GM18508 (cell line): ENCODE measurements at regions not wholly inside any gene's neighbourhood (a gene's known extent, or its start where the extent isn't known, plus 50 kb on each side); places are given as distances from the start of the nearest gene placed in this dataset.

Experiments used
- ATAC-seq: cut with Tn5 transposase; IDR thresholded peaks from one replicate; pipeline ENCODE4 v1.9.1; 2021; ENCODE audit warnings: moderate number of reproducible peaks; ENCODE audit not compliant: insufficient read depth, unreplicated experiment

DNA sequence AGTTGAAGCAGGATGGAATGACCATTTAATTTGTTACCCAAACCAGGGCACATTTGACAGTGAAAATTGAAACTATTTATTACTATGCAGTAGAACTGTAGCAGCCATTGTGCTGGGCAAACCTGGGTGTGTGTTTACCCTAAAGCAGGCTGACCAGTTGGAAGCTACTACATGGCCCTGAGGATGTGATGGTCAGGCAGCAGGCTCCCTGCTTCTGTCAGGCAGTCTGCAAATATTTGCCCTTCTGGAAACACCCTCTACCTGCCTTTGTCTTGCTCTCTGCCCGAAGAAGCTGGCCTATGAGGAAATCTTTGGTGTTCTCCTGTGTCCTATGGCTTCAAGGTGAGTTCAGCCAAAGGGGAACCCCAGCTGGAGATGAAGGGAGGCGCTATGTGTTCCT lies 600.1 kb upstream of the KIRREL3 start:
- no peak for ATAC-seq

DNA sequence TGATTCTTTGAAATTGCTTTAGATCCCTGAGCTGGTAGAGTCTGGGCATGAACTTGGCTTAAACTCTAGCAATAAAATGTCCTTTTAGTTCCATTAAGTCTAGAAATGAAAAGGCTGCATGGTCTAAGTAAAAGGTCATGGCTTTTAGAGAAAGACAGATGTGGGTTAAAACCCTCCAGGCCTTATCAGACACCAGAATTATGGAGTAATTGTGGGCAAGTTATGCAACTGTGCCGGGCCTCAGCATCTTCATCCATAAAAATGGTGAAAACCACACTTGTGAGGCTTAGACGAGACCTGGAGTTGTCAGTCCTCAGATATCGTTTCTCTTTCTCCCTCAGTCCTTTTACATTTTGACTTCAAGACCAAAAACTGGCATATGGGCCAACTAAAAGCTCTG lies 597.9 kb upstream of the KIRREL3 start:
- ATAC-seq = no peak

DNA sequence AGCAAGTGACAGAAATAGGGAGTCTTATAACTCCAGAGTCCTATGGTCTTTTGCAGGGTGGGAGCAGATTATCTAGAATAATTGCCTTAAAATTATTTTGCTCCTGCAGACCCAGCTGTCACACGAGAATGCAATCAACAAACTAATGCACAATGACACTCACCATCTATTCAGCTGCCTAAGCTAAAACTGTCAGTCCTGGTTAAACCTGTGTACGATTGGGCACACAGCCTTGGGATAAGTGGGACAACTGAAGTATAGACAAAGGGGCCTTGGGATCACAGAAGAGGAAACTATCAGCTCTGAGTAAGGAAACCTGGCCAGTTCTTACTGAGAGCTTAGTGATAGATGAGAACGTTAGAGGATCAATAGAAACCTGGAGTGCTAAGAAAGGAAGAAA lies 595.9 kb upstream of the KIRREL3 start:
- ATAC-seq = no peak

DNA sequence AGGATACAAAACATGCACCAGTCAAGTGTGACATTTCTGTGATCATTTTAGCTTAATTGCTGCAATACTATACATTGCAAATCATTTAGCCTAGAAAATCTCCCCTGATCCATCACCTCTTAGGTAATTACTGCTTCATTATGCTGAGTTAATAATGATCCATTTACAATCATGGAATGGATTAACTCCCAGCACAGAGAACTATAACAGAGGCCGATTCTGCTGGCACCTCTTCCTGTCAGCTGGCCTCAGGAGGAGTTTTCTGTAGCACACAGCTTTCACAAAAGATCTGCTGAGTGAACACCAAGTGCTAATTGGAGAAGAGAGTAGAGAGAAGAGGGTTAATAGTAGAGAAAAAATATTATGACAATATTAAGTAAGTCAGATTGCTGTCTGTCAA lies 591.8 kb upstream of the KIRREL3 start:
- no peak for ATAC-seq

DNA sequence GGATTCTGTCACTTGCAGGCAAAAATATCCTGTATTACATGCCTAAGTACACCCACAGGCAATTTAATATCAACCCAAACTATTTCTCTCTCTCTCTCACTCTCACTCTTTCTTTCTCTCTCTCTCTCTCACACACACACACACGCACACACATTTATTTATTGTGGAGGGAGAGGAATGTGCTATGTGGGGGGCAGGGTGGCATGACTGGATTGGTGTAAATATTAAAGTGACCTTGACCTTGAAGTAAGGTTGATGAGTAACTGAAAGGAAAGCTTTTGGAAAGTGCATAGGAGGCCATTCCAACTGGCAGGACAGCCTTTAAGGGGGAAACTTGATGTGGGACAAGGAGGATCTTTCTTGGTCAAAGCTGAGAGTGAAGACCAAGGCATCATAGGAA lies 589.7 kb upstream of the KIRREL3 start:
- no peak for ATAC-seq

DNA sequence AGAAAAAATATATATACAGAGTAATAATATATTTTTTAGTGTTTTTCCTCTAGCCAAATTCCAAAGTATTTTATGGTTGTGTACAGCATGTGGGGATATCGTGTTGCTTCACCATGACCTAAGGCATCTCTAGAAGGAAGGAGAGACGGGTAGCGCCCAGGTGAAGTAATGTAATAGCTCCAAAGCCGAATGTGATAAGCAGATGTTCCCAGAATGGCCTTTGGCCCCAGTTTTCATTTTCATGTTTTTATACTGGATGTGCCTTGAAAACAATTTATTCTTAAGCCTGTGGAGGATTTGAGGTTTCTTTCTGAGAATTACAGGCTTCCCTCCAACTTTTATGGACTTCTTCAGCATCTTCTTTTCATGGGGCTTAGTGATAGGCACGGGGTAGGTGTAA lies 587.9 kb upstream of the KIRREL3 start:
- no peak for ATAC-seq

DNA sequence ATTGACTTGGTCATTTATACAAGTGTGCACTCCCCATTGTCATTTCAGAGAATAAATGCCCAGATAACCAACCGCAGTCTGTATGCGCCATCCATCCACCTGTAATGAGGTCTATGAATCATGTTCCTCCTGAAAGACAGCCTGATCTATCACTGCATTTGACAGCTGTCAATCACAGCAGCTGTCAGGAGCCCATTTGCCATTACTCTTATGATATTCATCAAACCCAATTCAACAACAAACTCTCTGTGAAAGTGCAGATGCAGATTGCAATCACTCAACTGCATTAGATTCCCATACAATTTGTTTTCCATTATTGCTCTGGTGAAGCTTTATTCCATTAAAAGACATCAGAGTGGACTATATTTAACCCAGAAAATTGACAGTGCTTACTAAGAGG lies 586.9 kb upstream of the KIRREL3 start:
- no peak for ATAC-seq

DNA sequence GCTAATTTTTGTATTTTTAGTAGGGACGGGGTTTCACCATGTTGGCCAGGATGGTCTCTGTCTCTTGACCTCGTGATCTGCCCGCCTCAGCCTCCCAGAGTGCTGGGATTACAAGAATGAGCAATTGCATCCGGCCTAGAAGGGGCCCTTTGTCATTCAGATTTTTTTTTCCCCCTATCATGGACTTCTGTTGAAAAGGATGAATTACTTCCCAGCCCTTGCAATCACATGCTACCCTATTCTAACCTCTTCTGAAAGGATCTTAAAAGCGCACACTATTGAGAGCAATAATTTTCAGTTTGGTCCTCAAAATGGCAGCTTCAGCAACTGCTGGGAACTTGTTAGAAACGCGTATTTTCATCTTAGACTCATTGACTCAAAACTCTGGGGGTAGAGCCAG lies 575.6 kb upstream of the KIRREL3 start:
- no peak for ATAC-seq

DNA sequence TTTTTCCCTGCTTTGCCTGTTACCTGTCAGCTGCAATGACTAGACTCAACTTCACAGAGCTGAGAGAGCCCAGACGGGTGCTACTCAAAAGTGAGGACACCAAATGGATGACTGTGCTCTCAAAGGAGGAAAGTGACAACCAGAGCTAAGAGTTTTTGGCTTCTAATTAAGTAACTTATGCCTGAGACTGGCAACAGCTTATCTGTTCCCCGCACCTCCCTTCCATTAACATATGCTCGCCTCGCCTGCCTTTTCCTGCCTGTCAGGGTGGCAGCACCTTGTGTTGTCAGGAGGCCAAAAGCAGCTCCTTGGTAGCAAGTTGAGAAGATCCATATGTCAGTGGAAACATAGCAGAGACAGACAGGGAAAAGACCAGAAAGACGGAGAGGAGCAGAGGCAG lies 573.9 kb upstream of the KIRREL3 start:
- ATAC-seq = no peak

DNA sequence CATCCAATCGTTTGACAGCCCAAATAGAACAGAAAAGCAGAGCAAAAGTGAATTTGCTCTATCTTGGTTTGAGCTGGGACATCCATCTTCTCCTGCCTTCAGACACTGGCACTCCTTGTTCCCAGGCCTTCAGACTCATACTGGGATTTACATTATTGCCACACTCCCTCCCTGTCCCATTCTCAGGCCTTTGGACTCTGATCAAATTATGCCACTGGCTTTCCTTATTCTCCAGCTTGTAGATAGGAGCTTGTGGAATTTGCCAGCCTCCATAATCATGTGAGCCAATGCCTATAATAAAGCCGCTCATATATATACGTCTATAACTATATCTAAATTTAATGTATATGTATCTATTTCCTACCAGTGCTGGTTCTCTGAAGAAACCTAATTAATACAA lies 568.3 kb upstream of the KIRREL3 start:
- ATAC-seq = no peak

DNA sequence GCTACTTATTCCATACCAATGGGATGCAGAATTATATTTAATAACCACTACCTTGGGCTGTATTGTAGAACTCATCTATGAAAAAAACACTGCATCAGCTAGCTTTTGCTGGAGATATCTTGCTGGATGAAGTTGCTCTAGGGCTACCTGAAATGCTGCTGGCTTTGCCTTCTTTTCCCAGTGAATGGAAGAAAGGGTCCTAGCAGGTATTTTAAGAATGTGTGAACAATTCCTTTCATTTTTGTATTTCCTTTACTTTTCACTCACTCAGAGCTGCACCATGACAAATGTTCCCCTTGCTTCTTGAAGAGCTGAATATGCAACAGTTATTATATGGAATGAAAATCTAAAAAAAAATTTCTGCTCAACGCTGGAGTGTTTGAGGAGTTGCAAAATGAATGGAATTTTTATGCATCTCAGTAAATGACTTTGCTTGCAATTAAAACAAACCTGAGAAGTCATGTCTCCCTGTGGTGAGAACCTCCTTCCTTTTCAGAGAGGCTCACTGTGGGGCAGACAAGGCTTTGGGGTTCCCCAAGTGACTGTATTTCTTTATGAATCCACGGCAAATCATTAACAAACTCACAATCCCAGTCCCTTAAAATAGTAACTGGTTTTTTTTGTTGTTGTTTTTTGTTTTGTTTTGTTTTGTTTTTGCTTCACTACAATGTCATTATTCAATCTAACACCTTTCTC lies 566.8 kb upstream of the KIRREL3 start:
- no peak for ATAC-seq

DNA sequence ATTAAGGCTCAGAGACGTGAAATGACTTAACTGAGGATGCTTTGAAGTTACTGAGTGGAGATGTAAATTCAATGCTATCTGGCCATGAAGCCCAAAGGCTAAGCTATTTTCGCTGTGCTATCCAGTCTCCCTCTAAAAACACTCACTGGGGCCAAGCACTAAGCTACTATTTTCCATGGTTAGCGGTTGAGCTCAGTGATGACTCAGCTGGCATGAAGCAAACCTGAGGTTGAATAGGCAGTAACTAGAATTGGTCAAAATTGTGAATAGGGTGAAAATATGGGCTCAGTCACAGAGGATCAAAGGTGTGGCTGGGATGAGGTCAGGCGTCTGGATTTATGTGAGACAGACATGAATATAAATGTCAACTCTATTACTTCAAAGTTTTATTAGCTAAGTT lies 564.2 kb upstream of the KIRREL3 start:
- no peak for ATAC-seq

DNA sequence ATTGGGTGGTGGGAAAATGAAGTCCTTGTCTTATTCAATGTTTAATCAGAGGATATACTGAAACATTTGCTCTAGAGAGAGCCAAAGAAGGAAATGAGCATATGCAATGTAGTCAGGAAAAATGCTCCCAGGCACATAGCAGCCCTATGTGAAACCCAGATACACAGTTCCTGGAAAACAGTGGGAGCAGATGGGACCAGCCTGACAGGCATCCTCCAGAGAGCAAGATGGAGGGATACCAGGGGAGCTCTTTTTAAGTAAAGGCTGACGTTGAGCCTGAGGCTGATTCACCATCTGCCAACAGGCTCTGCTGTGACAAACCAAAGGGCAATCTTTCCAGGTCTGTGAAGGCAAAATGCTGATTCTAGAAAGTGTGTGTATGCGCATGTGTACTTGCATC lies 559.4 kb upstream of the KIRREL3 start:
- ATAC-seq = no peak

DNA sequence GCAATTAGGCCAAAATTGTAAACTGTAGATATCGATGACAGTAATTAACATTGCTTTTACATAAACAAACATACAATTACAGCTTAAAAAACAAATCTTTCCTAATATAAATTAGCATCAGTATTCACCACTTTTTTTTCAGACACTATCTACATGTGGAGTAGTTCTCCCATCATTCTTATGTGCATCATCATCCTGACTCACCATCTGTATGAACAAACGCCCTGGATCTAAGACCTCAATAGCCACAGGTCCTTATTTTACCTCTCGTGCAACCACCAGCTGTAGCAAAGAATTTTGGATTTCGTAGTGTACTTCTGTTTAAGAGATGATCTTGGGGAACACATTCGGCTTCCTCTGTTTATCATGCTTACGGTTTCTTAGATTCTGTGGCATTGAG lies 551.9 kb upstream of the KIRREL3 start:
- no peak for ATAC-seq

DNA sequence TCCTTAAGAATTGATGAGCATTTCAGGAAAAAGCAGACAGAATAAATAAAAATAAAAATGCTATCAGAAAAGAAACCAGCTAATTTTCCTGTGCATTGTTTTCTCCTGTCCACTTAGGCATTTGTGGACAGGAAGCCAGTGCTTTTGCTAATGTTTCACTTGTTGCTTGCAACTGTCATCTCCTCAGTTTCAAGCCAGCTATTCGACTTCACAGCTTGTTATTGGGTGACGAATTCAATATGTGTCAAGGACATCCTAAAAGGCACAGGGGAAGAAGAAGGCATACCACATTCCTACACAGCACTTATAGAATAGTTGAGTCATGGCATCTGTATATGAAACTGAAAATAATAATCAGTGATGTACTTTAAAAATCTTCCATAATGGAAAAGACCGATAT lies 530.6 kb upstream of the KIRREL3 start:
- no peak for ATAC-seq

DNA sequence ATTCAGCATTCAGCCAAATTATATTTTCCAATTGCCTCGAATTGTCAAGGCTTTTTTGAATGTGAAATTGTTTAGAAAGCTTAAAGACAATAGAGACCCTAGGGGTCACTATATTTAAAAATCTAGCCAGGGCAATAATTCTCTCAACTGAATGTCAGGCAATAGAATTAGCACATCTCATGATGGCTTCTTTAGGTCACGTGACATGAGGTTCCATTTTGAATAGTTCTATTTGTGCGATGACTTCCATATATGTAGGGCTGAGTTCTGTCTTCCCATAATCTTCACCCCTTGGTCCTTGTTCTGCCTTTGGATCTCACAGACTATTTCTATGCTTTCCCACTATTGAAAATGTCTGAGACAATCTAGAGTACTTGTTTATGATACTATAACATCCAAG lies 527.7 kb upstream of the KIRREL3 start:
- ATAC-seq = no peak

DNA sequence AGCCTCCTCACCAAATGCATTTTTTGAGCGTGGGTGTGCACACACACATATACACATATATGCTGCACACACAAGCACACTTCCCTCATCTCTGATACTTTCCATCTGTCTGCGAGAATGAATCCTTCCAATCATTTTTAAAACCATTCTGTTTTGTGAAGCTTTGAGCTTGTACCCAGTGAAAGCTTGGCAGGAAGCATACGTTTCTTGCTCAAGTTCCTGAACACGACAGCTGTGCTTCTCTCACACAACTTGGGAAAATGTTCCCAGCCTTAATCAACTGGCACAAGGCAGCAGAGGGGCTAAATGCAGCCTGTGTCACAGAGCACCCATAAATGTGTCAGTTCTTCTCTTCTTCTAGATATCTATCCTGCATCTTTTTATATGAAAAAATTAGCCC lies 524.0 kb upstream of the KIRREL3 start:
- ATAC-seq = no peak

DNA sequence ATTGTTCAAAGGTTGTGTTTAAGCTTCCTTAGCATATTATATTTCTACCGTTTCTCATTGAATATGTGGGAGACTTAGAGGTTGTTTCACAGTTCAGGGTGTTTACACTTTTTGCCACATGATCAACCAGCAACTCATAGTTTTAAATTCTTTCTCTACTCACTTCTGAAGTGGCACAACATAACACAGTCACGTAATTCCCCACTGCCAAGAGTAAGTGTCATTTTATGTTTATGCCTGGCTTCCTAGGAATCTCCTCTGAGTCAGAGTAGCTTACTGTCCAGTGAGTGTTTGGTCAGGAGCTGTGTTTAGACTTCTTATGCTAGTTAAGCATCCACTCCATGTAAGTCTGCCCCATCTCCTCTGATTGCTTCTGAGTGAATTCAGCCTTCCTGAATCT lies 520.8 kb upstream of the KIRREL3 start:
- no peak for ATAC-seq

DNA sequence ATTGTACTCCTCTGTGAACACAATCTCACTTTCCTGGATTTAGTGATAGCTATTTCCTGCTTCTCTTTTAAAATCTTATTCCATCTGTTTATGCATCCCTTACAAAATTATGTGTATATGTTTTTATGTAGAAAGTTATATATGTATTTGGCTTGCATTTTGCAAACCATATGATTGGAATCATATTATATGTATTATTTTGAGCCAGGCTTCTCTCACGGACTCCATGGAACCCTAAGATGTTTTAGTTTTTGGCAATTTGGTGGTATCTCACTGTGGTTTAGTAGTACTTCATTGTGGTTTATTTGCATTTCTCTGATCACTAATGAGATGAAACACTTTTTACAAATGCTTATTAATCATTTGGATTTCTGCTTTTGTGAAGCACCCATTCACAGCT lies 507.3 kb upstream of the KIRREL3 start:
- ATAC-seq = no peak

DNA sequence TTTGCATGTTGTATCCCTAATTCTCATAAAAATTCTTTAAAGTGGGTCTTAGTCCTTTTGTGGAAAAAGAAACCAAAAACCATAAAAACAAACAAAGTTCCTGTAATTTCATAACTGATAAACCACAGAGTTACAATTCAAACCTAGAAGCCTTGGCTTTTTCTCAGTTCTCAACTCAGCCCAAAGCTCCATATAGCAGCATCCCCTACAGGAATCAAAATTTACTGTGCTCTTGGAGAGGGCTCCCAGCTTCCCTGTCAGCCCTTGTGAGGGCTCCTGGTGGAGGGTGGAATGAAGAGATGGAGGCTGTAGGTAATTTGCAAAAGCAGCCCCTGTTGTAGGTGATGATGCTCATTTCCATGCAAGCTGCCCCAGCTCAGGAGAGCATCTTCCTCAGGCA lies 506.1 kb upstream of the KIRREL3 start:
- no peak for ATAC-seq

DNA sequence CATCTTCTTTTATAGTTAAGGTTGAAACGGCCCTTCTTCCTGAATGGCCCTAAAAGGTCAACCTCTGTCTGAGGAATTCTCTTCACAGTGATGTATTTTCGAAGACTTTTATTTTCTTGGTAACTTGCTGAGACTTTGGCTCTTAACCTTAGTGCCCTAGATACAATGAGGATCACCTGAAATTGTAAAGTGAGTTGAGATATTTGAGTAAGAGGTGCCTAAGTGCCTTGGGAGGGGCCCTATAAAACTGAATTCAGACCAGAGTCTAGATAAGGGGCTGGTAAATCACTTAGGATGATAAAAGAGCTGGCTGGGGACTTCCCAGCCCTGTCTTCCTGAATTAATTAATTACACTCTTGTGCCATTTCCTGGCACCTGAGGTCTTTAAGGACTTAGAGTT lies 505.6 kb upstream of the KIRREL3 start:
- ATAC-seq = no peak

DNA sequence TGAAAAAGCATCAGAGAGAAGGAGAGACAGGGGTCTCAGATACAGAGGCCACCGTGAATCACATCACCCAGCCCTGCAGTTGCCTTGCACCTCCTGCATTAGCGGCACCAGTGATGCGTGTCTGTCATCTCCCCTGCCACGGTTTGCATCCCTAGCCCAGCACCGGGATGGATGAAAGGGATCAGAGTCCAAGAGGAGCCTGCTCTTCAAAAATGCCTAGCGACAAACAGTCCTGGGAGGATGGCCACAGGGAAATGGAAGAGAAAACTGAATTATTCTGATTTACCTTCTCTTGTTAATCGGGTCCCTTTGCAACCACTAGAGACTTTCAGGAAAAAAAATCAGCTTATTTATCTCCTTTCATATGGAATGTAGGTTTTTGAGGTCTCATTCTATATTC lies 495.6 kb upstream of the KIRREL3 start:
- ATAC-seq = no peak
